Gastroesophageal sphincter (tissue), 3 donors: ENCODE measurements at regions not wholly inside any gene's neighbourhood (a gene's known extent, or its start where the extent isn't known, plus 50 kb on each side); places are given as distances from the start of the nearest gene placed in this dataset.

ENCODE experiments used
- POLR2A ChIP-seq, 2 donors: fragments of 450-650 bp; IDR thresholded peaks; one replicate each; pipeline ENCODE4 v1.6.1; 2017; ENCODE audit warnings: antibody characterized with exemption in 2 of 2, mild to moderate bottlenecking in 2 of 2, moderate library complexity in 1 of 2
- TF ChIP-seq, protein P1 (sequence below), 4 experiments: fragments of 200-600 bp in 2 of 4; fragments of 450-650 bp in 2 of 4; sonication (generic) in 1 of 4; IDR thresholded peaks; one replicate each; pipeline ENCODE4 v1.5.1; 2017 to 2019; ENCODE audit warnings: antibody characterized with exemption in 4 of 4, mild to moderate bottlenecking in 2 of 4, moderate library complexity in 2 of 4

DNA sequence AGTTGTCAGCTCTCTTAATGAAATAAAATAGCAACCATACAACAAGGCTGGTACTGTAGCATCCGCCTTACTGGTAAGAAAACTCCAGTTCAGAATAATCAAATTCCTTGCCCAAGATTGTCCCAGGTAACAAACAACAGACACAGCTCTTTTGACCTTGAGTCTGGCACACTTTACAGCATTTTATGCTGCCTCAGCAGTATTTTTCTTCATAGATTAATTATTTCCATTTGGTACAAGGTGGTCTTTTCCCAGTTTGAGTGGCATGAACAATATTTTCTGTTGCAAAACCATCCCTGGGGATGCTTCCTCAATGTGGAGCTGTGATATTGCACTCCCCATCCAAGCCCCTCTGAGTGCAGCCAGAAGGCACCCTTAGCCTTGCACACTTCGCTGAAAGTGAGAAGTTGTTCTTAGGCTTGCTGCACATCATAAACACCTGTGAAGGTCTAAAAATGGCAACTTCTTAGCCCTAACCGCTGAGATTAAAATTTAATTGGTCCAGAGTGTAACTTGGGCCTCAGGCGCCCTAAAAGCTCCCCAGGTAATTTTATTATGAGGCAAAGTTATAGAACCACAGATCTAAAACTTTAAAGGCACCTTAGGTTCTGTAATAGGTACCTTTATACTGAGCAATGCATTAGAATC, 523.3 kb downstream of the CMPK2 start:
- TF ChIP-seq, protein P1, sequence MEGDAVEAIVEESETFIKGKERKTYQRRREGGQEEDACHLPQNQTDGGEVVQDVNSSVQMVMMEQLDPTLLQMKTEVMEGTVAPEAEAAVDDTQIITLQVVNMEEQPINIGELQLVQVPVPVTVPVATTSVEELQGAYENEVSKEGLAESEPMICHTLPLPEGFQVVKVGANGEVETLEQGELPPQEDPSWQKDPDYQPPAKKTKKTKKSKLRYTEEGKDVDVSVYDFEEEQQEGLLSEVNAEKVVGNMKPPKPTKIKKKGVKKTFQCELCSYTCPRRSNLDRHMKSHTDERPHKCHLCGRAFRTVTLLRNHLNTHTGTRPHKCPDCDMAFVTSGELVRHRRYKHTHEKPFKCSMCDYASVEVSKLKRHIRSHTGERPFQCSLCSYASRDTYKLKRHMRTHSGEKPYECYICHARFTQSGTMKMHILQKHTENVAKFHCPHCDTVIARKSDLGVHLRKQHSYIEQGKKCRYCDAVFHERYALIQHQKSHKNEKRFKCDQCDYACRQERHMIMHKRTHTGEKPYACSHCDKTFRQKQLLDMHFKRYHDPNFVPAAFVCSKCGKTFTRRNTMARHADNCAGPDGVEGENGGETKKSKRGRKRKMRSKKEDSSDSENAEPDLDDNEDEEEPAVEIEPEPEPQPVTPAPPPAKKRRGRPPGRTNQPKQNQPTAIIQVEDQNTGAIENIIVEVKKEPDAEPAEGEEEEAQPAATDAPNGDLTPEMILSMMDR (IDR thresholded peaks at IDR 0.05): no peak
- TF ChIP-seq POLR2A (IDR thresholded peaks at IDR 0.05): no peak
